K562 (cell line): ENCODE measurements at regions not wholly inside any gene's neighbourhood (a gene's known extent, or its start where the extent isn't known, plus 50 kb on each side); places are given as distances from the start of the nearest gene placed in this dataset.

ENCODE experiments used
- ATAC-seq: fragments of 200-7000 bp; cut with Tn5 transposase; 3 replicates; pipeline ENCODE4 v1.9.1; 2020; ENCODE audit warnings: moderate library complexity
- BruUV-seq: library from RNA; stranded (reverse); fragments of 400-500 nt; replicated peaks from 2 replicates; lab custom pipeline; 2021; lab: Mats Ljungman, UMichigan
- CTCF ChIA-PET: fragments of 300-600 bp; formaldehyde crosslinking; extraction: SDS; loops from one replicate; lab custom pipeline; 2021; ENCODE audit warnings: low intra/inter-chr PET ratio; lab: Yijun Ruan, JAX
- POLR2A ChIA-PET: fragments of 300-600, 350-650 bp; sonication (Branson Sonifier 250); formaldehyde crosslinking; extraction: SDS; loops from one replicate; lab custom pipeline; 2021; ENCODE audit warnings: antibody characterized with exemption, inconsistent platforms; lab: Yijun Ruan, JAX
- DNase-seq, 4 experiments: peaks; one replicate each; pipeline versions ENCODE4 v3.0.0 to v3.0.0-alpha.2; 2011 to 2018; ENCODE audit warnings: low spot score in 3 of 4, mixed read lengths in 3 of 4; ENCODE audit errors: extremely low read depth in 1 of 4
- FAIRE-seq: peaks from 2 replicates; lab custom pipeline; 2011; peaks lifted over from hg19 to GRCh38; lab: Jason Lieb, UNC
- H2AFZ ChIP-seq: 2 replicates; pipeline ENCODE4 v1.6.0; 2011; ENCODE audit warnings: low read depth, low read length, control low read depth, inconsistent platforms
- H3K27ac ChIP-seq: fragments of 200-600 bp; 3 replicates; pipeline ENCODE4 v1.8.0; 2011; ENCODE audit warnings: low read depth, mild to moderate bottlenecking, control low read depth, inconsistent platforms, low read length, moderate library complexity, mixed read lengths; ENCODE audit errors: extremely low read depth
- H3K27me3 ChIP-seq, 2 experiments: fragments of 300-600 bp in 1 of 2; 2 replicates in 1 of 2; 3 replicates in 1 of 2; pipeline versions ENCODE4 v1.6.0 to v1.8.0; 2011; ENCODE audit warnings: inconsistent platforms in 2 of 2, low read length in 2 of 2, mild to moderate bottlenecking in 1 of 2, mixed read lengths in 1 of 2, moderate library complexity in 1 of 2; ENCODE audit not compliant: control insufficient read depth in 2 of 2, insufficient read depth in 2 of 2
- H3K36me3 ChIP-seq: fragments of 300-600 bp; 3 replicates; pipeline ENCODE4 v1.8.0; 2011; ENCODE audit warnings: mild to moderate bottlenecking, low read length, inconsistent platforms; ENCODE audit not compliant: control insufficient read depth, insufficient read depth
- H3K4me1 ChIP-seq, 2 experiments: fragments of 200-600 bp in 1 of 2; replicated peaks in 1 of 2; 2 replicates in 1 of 2; 3 replicates in 1 of 2; pipeline versions ENCODE4 v1.5.1 to v1.8.0; 2011; ENCODE audit warnings: inconsistent platforms in 2 of 2, low read length in 2 of 2, mild to moderate bottlenecking in 1 of 2, mixed read lengths in 1 of 2, moderate library complexity in 1 of 2; ENCODE audit not compliant: control insufficient read depth in 2 of 2, insufficient read depth in 2 of 2
- H3K4me2 ChIP-seq: 2 replicates; pipeline ENCODE4 v1.6.1; 2011; ENCODE audit warnings: low read length, control low read depth, inconsistent platforms, mixed read lengths; ENCODE audit not compliant: insufficient read depth
- H3K4me3 ChIP-seq: fragments of 200-600 bp; sonication (generic), shearing (Covaris generic); 2 replicates; pipeline ENCODE4 v1.5.1; 2016; ENCODE audit warnings: control low read depth, inconsistent platforms
- H3K79me2 ChIP-seq: fragments of 200-600 bp; 3 replicates; pipeline ENCODE4 v1.8.0; 2011; ENCODE audit warnings: low read length, inconsistent platforms; ENCODE audit not compliant: control insufficient read depth, insufficient read depth
- H3K9ac ChIP-seq, 2 experiments: 2 replicates each; pipeline versions ENCODE4 v1.6.0 to v1.6.1; 2011; ENCODE audit warnings: low read depth in 2 of 2, low read length in 2 of 2, control low read depth in 1 of 2, inconsistent platforms in 1 of 2, mild to moderate bottlenecking in 1 of 2, mixed read lengths in 1 of 2; ENCODE audit not compliant: insufficient read depth in 1 of 2
- H3K9me1 ChIP-seq: one replicate; pipeline ENCODE4 v1.6.0; 2011; ENCODE audit warnings: inconsistent platforms, mild to moderate bottlenecking, low read length, moderate library complexity; ENCODE audit not compliant: control insufficient read depth, insufficient read depth
- H3K9me3 ChIP-seq: replicated peaks from 2 replicates; pipeline ENCODE4 v1.5.1; 2011; ENCODE audit warnings: low read depth, low read length, inconsistent platforms; ENCODE audit not compliant: control insufficient read depth, insufficient read depth
- H4K20me1 ChIP-seq: replicated peaks from 2 replicates; pipeline ENCODE4 v1.6.1; 2011; ENCODE audit warnings: low read length, inconsistent platforms, mixed read lengths; ENCODE audit not compliant: control insufficient read depth, insufficient read depth
- BRF1 ChIP-seq: IDR thresholded peaks from 3 replicates; pipeline ENCODE4 v1.6.1; 2011; ENCODE audit warnings: borderline replicate concordance, mild to moderate bottlenecking; ENCODE audit not compliant: insufficient read length; ENCODE audit errors: extremely low read depth
- CBFA2T2 ChIP-seq: fragments of 450-650 bp; conservative IDR thresholded peaks from 2 replicates; pipeline ENCODE4 v1.6.1; 2017; ENCODE audit warnings: mild to moderate bottlenecking
- CREM ChIP-seq: IDR thresholded peaks from 2 replicates; pipeline ENCODE4 v1.6.1; 2014; ENCODE audit warnings: antibody characterized with exemption, low read depth
- GABPA ChIP-seq: fragments of 200-800 bp; sonication (Bioruptor generic); conservative IDR thresholded peaks from 2 replicates; pipeline ENCODE4 v1.6.1; 2016; ENCODE audit warnings: low read depth, missing genetic modification characterization, missing compliant biosample characterization
- KDM4B ChIP-seq, 2 experiments: fragments of 450-650 bp in 1 of 2; sonication (generic) in 1 of 2; IDR thresholded peaks; 2 replicates each; pipeline ENCODE4 v1.6.1; 2016 to 2017; ENCODE audit warnings: borderline replicate concordance in 2 of 2, antibody characterized with exemption in 1 of 2, low read depth in 1 of 2, mild to moderate bottlenecking in 1 of 2
- KLF10 ChIP-seq: fragments of 250-450 bp; sonication (Bioruptor Pico); IDR thresholded peaks from 2 replicates; pipeline ENCODE4 v1.6.1; 2021; ENCODE audit warnings: matching md5 sums
- MAZ ChIP-seq, 2 experiments: fragments of 450-650 bp in 1 of 2; sonication (generic) in 1 of 2; formaldehyde crosslinking; IDR thresholded peaks in 1 of 2; conservative IDR thresholded peaks in 1 of 2; 2 replicates each; pipeline versions ENCODE4 v1.4.0 to v1.5.0; 2020; ENCODE audit warnings: mild to moderate bottlenecking in 1 of 2, missing genetic modification reagents in 1 of 2
- MLLT1 ChIP-seq, 2 experiments: fragments of 450-650 bp; IDR thresholded peaks; 2 replicates each; pipeline ENCODE4 v1.6.1; 2016
- MLX ChIP-seq, 2 experiments: fragments of 450-650 bp in 1 of 2; sonication (generic) in 1 of 2; formaldehyde crosslinking; conservative IDR thresholded peaks; 2 replicates each; pipeline versions ENCODE4 v1.4.0 to v1.8.1; 2020 to 2022; ENCODE audit warnings: mild to moderate bottlenecking in 1 of 2, missing genetic modification reagents in 1 of 2
- MTA2 ChIP-seq: fragments of 450-650 bp; IDR thresholded peaks from 2 replicates; pipeline ENCODE4 v1.6.1; 2016; ENCODE audit warnings: low read depth
- NCOA6 ChIP-seq: fragments of 450-650 bp; IDR thresholded peaks from 2 replicates; pipeline ENCODE4 v1.6.1; 2017; ENCODE audit warnings: mild to moderate bottlenecking
- SRSF9 ChIP-seq: fragments of 200-400 bp; formaldehyde crosslinking; IDR thresholded peaks from 2 replicates; pipeline ENCODE4 v1.6.1; 2017; ENCODE audit warnings: low read depth, low read length, borderline replicate concordance
- ZFPM2 ChIP-seq: fragments of 250-450 bp; sonication (Bioruptor Pico); IDR thresholded peaks from 2 replicates; pipeline ENCODE4 v1.5.1; 2022; ENCODE audit warnings: mild to moderate bottlenecking
- ZNF224 ChIP-seq: sonication (generic); formaldehyde crosslinking; IDR thresholded peaks from 2 replicates; pipeline ENCODE4 v1.8.0; 2022; ENCODE audit warnings: mild to moderate bottlenecking, missing genetic modification reagents
- ZNF274 ChIP-seq: IDR thresholded peaks from 2 replicates; pipeline ENCODE4 v1.6.1; 2011; ENCODE audit warnings: low read depth, mild to moderate bottlenecking, low read length, moderate library complexity, borderline replicate concordance
- ZNF277 ChIP-seq: fragments of 250-450 bp; sonication (Bioruptor Pico); IDR thresholded peaks from 2 replicates; pipeline ENCODE4 v1.8.0; 2022; ENCODE audit warnings: inconsistent platforms, mild to moderate bottlenecking, moderate library complexity, borderline replicate concordance
- ZNF511 ChIP-seq: sonication (generic); formaldehyde crosslinking; IDR thresholded peaks from 2 replicates; pipeline ENCODE4 v1.8.0; 2022; ENCODE audit warnings: mild to moderate bottlenecking, missing genetic modification reagents
- ZNF778 ChIP-seq: fragments of 450-650 bp; formaldehyde crosslinking; IDR thresholded peaks from 2 replicates; pipeline ENCODE4 v1.4.0; 2020; ENCODE audit warnings: mild to moderate bottlenecking, moderate library complexity
- WGBS: fragments of 100-300 bp; shearing (Covaris generic); methylation state at CpG from one replicate; pipeline ENCODE4 v1.1.6; 2016; ENCODE audit warnings: low coverage, mixed read lengths; ENCODE audit not compliant: insufficient coverage; ENCODE audit errors: missing lambda C conversion rate; 5-methylcytosine and 5-hydroxymethylcytosine counted together
- in situ Hi-C: fragments of 300-500 bp; cut with MboI; formaldehyde crosslinking; loops from 4 replicates; pipeline ENCODE4 v1.15.0; 2018; ENCODE audit warnings: inconsistent platforms, mixed read lengths
- intact Hi-C: fragments of 100-400 bp; cut with micrococcal nuclease; formaldehyde crosslinking; loops from 2 replicates; pipeline ENCODE4 v1.14.2; 2022

- TF ChIP-seq GABPA (tag) (no peak), MTA2 (no peak), KDM4B (IDR thresholded peaks at IDR 0.05; ENCODE audit: borderline replicate concordance in 2 of 2, low read depth in 1 of 2) (no peak)
These were observed 164.8 kb upstream of the MSX2 start (continued) for GRCh38 chr5:174559566-174560090.

- no peak overlapping the region for H3K9ac ChIP-seq
- no peaks in the 10 kb centered on the region for H3K79me2 ChIP-seq
- H3K27ac ChIP-seq, result no peak overlapping the region
- DNase-seq (no peak), FAIRE-seq (no peak), ATAC-seq (no peak)
- no peak overlapping the region for H3K4me2 ChIP-seq
- no peaks in the 10 kb centered on the region for H4K20me1 ChIP-seq
- ChIA-PET CTCF (no interaction called here), POLR2A (interaction anchor here (0.6 kb wide), 1 partner anchor 8 kb away, joined by 4 read pairs; no protein-coding TSS in a partner anchor)
- no peak overlapping the region for H3K4me3 ChIP-seq
- no TSS peak for BruUV-seq
- H3K4me1 ChIP-seq, result no peaks in the 10 kb centered on the region
- no peaks in the 10 kb centered on the region for H3K9me1 ChIP-seq
- intact Hi-C loops, result no loop called here
- 0% methylated on average over 3 of the region's 3 CpGs for WGBS
- no peaks in the 10 kb centered on the region for H3K36me3 ChIP-seq
- TF ChIP-seq ZNF274 (no peak), MLLT1 (IDR thresholded peaks at IDR 0.05) (no peak), KLF10 (no peak), ZNF511 (CRISPR knock-in tag) (no peak), MAZ (CRISPR knock-in tag; conservative IDR thresholded peaks at IDR 0.05 in 1 of 2, IDR thresholded peaks at IDR 0.05 in 1 of 2) (no peak), ZNF778 (no peak), GABPA (tag) (no peak), SRSF9 (no peak), BRF1 (no peak), CBFA2T2 (no peak), NCOA6 (no peak), ZFPM2 (no peak), MLX (CRISPR knock-in tag; conservative IDR thresholded peaks at IDR 0.05) (no peak), ZNF224 (CRISPR knock-in tag) (no peak), CREM (no peak), ZNF277 (no peak)
- H2AFZ ChIP-seq, result no peak overlapping the region
- peaks cover 2% of the 10 kb centered on the region; the same call in 1 of the 2 replicates for H3K9me3 ChIP-seq
- in situ Hi-C loops, result no loop called here
- H3K27me3 ChIP-seq, result peaks cover 13 to 25% of the 10 kb centered on the region in 2 experiments; a peak in 3 of 5 replicates
These were observed 163.5 kb upstream of the MSX2 start for GRCh38 chr5:174560861-174561260.
